Transverse colon (tissue), 4 donors: ENCODE measurements at regions not wholly inside any gene's neighbourhood (a gene's known extent, or its start where the extent isn't known, plus 50 kb on each side); places are given as distances from the start of the nearest gene placed in this dataset.

Source experiments
- DNase-seq: peaks from one replicate; pipeline ENCODE4 v3.0.0-alpha.2; 2019
- H3K27ac ChIP-seq, 4 donors: fragments of 200-600 bp; sonication (generic); 2 replicates each; pipeline ENCODE4 v1.5.1; 2016 to 2018; ENCODE audit warnings: inconsistent platforms in 4 of 4
- H3K27me3 ChIP-seq: fragments of 200-600 bp; sonication (generic); 2 replicates; pipeline ENCODE4 v1.5.1; 2017; ENCODE audit warnings: inconsistent platforms
- H3K36me3 ChIP-seq, 4 donors: fragments of 200-600 bp; sonication (generic); 2 replicates each; pipeline ENCODE4 v1.5.1; 2017 to 2019; ENCODE audit warnings: inconsistent platforms in 4 of 4
- H3K4me1 ChIP-seq, 4 donors: fragments of 200-600 bp; sonication (generic); 2 replicates each; pipeline ENCODE4 v1.5.1; 2017 to 2020; ENCODE audit warnings: inconsistent platforms in 4 of 4
- H3K4me3 ChIP-seq, 4 donors: fragments of 200-600 bp; sonication (generic); 1 replicate in 1 of 4; 2 replicates in 3 of 4; pipeline versions ENCODE4 v1.5.1 to v1.6.1; 2017 to 2019; ENCODE audit warnings: inconsistent platforms in 4 of 4
- H3K9me3 ChIP-seq, 2 donors: fragments of 200-600 bp; sonication (generic); 2 replicates each; pipeline ENCODE4 v1.5.1; 2017 to 2019; ENCODE audit warnings: inconsistent platforms in 2 of 2
- CTCF ChIP-seq, 5 experiments: fragments of 200-600 bp in 3 of 5; fragments of 450-650 bp in 2 of 5; sonication (generic) in 3 of 5; IDR thresholded peaks; 1 replicate in 2 of 5; 2 replicates in 3 of 5; pipeline ENCODE4 v1.5.1; 2016 to 2017; ENCODE audit warnings: antibody characterized with exemption in 5 of 5, inconsistent platforms in 3 of 5, mild to moderate bottlenecking in 2 of 5, moderate library complexity in 1 of 5
- EP300 ChIP-seq: sonication (generic); formaldehyde crosslinking; IDR thresholded peaks from one replicate; pipeline ENCODE4 v1.6.1; 2017; ENCODE audit warnings: antibody characterized with exemption, low read depth
- POLR2A ChIP-seq: fragments of 450-650 bp; IDR thresholded peaks from one replicate; pipeline ENCODE4 v1.6.1; 2016; ENCODE audit warnings: antibody characterized with exemption, mild to moderate bottlenecking, moderate library complexity
- POLR2AphosphoS5 ChIP-seq, 3 donors: sonication (generic); formaldehyde crosslinking; IDR thresholded peaks; one replicate each; pipeline ENCODE4 v1.6.1; 2016; ENCODE audit warnings: antibody characterized with exemption in 3 of 3
- WGBS, 2 donors: methylation state at CpG; one replicate each; pipeline ENCODE4 v1.1.5; 2018; ENCODE audit warnings: low coverage in 1 of 2; 5-methylcytosine and 5-hydroxymethylcytosine counted together
- in situ Hi-C, 4 donors: fragments of 200-750 bp; cut with MboI; loops; one replicate each; pipeline versions ENCODE4 v1.15.0 to v1.15.1; 2017; ENCODE audit warnings: low sequenced_read_pairs in 3 of 4, low pct_ligation_motif_present in 1 of 4, low pct_unique_long_range_greater_than_20kb in 1 of 4
- intact Hi-C: fragments of 100-400 bp; cut with DNase I; formaldehyde crosslinking; loops from one replicate; pipeline ENCODE4 v1.15.1; 2023; ENCODE audit warnings: low total_unique reads

GRCh38 chr13:33725340-33725739, 92.6 kb upstream of the RFC3 start:
- WGBS, 2 donors = 91 to 100% methylated on average over 2 of the region's 2 CpGs
- Histone ChIP-seq H3K27ac (no peak overlapping the region), H3K36me3 (no peaks in the 10 kb centered on the region), H3K4me1 (peaks cover 0 to 31% (median 8%) of the 10 kb centered on the region in 4 donors), H3K4me3 (no peak overlapping the region), H3K9me3 (no peaks in the 10 kb centered on the region), H3K27me3 (no peaks in the 10 kb centered on the region)
- TF ChIP-seq CTCF (IDR thresholded peaks at IDR 0.05) (no peak), POLR2AphosphoS5 (IDR thresholded peaks at IDR 0.05) (no peak)
- intact Hi-C loops (no loop called here), in situ Hi-C loops (loop anchor here in 2 of 4 donors (10.0 kb wide), 1 partner anchor 501 kb away; no protein-coding TSS in a partner anchor)
- DNase-seq = no peak

- TF ChIP-seq EP300 (no peak), POLR2AphosphoS5 (IDR thresholded peaks at IDR 0.05) (no peak), POLR2A (no peak), CTCF (IDR thresholded peaks at IDR 0.05) (no peak)
- Histone ChIP-seq H3K27me3 (no peaks in the 10 kb centered on the region), H3K4me3 (no peak overlapping the region), H3K36me3 (no peaks in the 10 kb centered on the region), H3K27ac (peak overlapping the region in 3 of 4 donors; percentile 44 to 63 (median 44)), H3K4me1 (peaks cover 0 to 22% (median 7%) of the 10 kb centered on the region in 4 donors), H3K9me3 (no peaks in the 10 kb centered on the region)
- intact Hi-C loops = no loop called here
- DNase-seq = no peak
- WGBS, 2 donors = 76 to 80% methylated on average over 4 of the region's 4 CpGs
- in situ Hi-C loops = loop anchor here in 2 of 4 donors (10.0 kb wide), 1 partner anchor 503 kb away; no protein-coding TSS in a partner anchor
Measured at GRCh38 chr13:33727297-33728083, 90.5 kb upstream of the RFC3 start.

- Histone ChIP-seq H3K36me3 (no peaks in the 10 kb centered on the region), H3K4me1 (peaks cover 0 to 13% (median 3%) of the 10 kb centered on the region in 4 donors), H3K27ac (peak overlapping the region in 3 of 4 donors; percentile 44 to 63 (median 44)), H3K27me3 (no peaks in the 10 kb centered on the region), H3K4me3 (no peak overlapping the region), H3K9me3 (no peaks in the 10 kb centered on the region)
- TF ChIP-seq CTCF (IDR thresholded peaks at IDR 0.05) = no peak
- TF ChIP-seq POLR2A = no peak
- no peak for TF ChIP-seq EP300
- TF ChIP-seq POLR2AphosphoS5 (IDR thresholded peaks at IDR 0.05) = no peak
- DNase-seq = peak; percentile 8
- intact Hi-C loops = no loop called here
- WGBS, 2 donors = 50 to 67% methylated on average over 3 to 7 of the region's 7 CpGs
- in situ Hi-C loops = loop anchor here in 2 of 4 donors (10.0 kb wide), 1 partner anchor 504 kb away; no protein-coding TSS in a partner anchor
Measured at GRCh38 chr13:33728271-33729037, 89.5 kb upstream of the RFC3 start.

GRCh38 chr13:33730147-33730546, 87.8 kb upstream of the RFC3 start:
- no peak for DNase-seq
- Histone ChIP-seq H3K27ac (no peak overlapping the region), H3K4me1 (peaks cover 0 to 5% (median 0%) of the 10 kb centered on the region in 4 donors), H3K4me3 (no peak overlapping the region), H3K27me3 (no peaks in the 10 kb centered on the region), H3K9me3 (no peaks in the 10 kb centered on the region), H3K36me3 (no peaks in the 10 kb centered on the region)
- in situ Hi-C loops = no loop called here
- WGBS, 2 donors = 75 to 88% methylated on average over 1 of the region's 1 CpG
- intact Hi-C loops = loop anchor here (5.0 kb wide), 1 partner anchor 1283 kb away; no protein-coding TSS in a partner anchor
- TF ChIP-seq CTCF (IDR thresholded peaks at IDR 0.05) (no peak), POLR2AphosphoS5 (IDR thresholded peaks at IDR 0.05) (no peak), EP300 (no peak), POLR2A (no peak)
